ENCODE measurements at regions not wholly inside any gene's neighbourhood (a gene's known extent, or its start where the extent isn't known, plus 50 kb on each side); places are given as distances from the start of the nearest gene placed in this dataset.

DNA sequence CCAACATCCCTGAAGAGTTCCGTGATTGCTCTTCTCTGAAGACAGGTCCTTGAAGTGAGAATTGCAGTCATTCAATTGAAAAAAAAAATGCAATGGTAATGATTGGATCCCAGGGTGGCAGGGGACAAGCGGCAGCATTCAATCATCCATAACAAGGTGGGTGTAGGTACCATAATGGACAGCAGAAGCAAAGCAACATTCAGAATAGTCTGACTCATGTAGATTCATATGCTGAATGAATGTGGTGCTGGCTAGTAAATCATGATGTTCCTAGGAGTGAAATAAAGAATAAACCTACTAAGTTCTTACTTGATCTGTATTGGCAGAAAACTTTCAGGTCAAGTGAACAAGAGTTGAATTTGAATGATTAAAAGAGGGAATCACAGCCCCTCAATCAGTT, 319.6 kb downstream of the GPATCH2 start:
- no peak for DNase-seq

DNA sequence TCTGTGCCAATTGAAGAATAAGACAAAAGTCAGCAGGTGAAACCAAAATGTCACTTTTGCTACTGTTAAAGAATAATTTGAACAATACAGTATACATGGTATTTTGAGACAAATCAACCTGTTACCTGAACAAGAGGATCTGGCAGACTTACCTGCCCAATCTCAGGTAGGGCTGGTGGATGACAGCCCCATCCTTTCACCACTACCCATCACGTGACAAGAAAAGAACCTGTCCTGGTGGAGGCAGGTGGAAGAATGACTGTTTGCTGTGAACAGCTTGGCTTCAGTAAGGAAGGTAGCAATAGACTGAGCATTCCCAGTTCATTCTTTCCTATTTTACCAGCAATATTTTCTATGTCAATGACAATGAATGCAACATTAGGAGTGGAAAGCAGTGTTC, 349.6 kb downstream of the GPATCH2 start:
- no peak for DNase-seq

DNA sequence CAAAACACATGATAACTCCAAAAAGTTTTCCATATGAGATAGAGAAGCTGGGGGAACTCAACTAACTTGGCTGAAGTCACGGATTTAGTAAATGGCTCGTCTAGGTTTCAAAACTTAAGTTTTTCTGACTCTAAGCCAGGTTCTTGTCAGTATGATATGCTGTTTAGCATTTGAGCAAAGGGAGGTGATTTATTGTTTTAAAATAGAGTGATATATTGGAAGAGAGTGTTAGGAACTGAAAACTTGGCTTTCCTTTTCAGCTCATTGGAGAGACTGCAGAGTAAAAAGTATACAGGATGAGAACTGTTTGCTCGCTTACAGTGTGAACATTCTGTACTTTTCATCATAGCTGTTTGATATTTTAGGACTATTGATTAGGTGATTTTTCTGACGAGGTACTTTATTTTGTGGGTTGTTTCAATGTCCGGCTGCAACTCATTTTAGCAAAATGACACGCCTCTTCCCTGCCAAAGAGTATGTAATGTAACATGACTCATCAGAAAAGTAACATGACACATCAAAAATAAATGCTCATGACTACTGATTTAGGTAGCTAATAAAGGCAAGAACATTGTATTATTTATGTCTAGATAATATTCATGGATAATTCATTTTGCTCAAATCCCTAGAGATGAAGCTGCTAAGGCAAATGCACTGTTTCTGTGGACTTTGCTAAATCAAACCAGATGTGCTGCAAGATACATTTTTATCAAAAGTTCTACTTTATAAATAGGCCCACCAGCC, 355.1 kb downstream of the GPATCH2 start:
- no peak for DNase-seq

DNA sequence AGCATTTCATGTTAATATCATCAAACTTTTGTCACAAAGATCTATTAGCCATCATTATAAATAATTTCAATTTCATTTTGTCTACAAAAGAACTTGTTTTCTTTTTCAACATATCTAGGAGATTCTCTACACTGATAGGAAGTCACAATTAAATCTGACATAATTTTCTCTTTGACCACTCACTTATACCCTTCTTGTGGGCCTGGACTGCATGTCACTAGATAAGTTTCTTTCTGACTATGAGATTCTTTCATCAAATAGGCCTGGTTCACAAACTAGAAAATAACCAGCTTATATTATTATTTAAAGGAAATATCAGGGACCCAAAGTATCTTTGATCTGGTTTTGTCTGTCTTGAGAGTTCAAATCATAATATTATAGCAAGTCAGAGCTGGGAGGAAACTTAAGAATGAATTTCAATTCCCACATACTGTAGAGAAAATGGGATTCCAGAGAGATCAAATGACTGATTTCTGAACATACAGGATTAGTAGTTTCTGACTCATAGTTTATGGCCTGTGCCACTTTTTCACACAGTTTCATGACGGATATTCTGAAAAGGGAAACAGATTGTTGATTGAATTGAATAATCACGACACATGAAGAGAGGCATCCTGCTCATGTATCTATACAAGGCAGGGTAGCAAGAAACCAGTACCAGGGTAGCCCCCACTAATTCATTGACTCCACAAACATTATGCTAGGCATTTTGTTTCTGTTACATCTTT, 355.8 kb downstream of the GPATCH2 start:
- no peak for DNase-seq

DNA sequence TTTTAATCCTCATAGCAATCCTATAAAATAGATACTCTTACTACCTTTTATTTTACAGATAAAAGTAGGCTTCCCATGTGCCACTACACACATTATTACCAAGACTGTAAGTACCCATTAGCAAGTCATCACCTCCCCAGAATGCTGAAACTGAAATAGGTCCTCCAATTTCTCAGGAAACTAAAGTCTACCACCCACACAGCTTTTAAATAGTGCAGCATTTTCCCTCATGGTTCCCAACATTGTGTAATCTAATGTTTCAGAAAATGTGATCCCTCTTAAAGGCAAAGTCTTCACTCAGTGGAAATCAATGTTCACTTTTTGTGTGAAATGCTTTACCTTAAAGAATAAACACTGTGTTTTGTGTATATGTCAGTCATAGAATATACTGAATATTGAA, 356.5 kb downstream of the GPATCH2 start:
- no peak for DNase-seq

DNA sequence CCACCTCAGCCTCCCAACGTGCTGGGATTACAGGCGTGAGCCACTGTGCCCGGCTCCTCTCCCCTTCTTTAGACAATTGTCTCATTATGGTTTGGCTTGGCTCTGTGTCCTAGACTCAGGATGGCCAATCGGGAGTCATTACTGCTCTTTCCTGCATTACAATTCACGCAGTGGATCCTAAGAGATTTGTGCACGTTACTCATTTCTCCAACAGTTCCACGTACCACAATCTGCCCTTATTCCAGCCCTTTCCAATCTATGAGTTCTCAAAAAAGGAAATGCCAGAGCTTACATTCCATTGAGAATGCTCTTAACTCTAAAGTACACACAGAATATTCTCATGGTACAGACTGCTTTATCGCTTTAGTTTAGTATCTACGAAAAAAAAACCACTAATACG, 357.0 kb downstream of the GPATCH2 start:
- DNase-seq: no peak

DNA sequence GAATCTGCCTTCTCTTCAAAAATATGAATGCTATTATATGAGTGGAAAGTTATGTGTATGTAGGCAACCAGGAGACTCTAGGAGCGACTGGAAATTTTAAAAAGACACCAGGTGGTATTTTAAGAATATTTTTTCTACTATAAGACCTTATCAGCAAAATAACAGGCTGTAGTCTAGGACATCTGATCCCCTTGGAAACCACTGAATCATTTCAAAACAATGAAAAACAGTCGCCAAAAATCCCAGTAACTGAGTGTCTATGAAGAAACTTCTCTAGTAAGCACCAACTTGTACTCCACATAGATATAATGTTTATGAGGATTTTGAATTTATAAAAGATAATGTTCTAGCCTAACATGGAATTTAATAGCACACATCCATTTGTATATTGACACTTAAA, 358.5 kb downstream of the GPATCH2 start:
- DNase-seq: no peak

DNA sequence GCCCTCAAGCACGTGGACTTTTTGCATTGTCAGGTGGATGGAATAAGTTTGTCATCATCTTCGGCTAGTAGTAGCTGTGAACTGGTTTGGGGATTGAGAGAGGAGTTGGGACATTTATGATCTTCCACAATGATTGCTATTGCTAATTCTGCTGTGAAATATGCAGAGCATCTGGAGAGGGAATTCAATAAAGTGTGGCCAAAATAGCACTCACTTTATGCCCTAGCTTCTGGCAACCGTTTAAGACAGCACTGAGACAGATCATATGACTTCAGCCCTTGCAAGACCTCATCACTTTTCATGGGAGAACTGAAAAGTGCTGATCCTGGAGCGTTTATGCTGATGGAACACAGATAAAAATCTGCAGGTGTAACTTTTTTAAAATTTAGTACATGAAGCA, 360.8 kb downstream of the GPATCH2 start:
- DNase-seq: no peak

DNA sequence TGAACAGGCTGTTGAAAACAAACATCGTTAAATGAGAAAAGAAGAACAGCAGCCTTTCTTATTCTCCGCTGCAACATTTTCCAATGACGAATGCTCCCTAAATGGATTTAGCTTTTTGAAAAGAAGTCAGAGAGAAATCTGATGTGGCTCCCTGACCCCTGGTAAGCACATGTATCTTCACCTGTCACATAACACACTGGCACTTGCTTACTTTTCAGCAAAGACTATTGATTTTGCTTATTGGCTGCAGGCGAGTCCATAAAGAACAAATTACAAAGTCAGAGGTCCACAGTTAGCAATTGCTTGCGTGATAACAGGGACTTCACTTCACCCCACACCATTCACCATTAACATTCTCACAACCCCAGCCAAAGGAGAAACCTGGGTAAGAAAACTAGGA, 362.8 kb downstream of the GPATCH2 start:
- DNase-seq: no peak

DNA sequence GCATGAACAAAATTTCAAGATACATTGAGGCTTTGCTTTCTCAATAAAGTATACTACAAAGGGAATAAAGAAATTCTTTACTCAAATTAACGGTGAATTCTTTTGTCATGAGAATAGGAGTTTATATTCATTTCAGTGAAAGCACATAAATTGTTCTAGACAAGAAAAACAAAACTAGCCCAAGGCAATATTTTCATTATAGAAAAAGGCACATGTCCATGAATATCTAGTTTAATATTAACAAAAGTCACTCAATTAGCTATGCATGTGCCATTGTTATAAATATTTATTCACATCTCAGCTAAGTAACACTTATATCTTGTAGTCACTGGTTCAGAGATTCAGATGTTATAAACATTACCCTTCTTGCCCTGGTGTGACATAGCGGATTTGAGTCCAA, 369.3 kb downstream of the GPATCH2 start:
- DNase-seq: no peak

DNA sequence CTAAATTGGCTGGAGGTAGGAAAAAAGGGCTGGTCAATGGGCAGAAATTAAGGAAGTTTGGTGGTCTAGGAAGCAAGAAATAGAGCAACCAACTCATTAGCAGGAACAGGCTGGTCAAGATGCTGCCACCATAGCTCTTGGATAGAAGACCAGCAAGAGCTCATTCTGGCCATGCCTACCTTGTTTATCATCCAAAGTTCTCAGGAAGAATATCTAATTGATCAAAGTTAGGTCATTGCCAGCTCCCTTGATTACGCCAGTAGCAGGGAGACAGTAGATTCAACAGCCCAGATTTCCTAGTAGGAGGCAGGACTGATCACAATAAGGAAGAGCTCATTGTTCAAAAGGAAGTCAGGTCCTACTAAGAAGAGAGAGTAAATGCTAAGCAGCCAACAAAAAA, 370.2 kb downstream of the GPATCH2 start:
- DNase-seq: no peak

DNA sequence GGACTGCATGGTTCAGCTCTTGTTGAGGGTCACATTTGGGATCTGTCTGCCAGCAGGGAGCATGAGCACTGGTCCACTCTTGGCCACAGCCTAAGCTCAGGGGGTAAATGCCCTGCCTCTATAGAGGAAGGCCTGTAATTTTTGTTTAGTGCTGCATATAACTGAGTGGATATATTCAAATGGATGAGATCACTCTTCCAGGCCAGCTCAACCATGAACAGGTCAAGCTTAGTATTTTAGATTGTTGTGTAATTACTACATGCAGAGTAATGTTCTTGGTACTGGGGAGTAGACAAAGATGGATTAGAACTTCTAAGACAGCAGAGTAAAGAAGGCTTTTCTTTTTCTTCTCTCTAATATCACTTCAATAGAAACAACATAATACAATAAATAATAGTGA, 376.9 kb downstream of the GPATCH2 start:
- DNase-seq: no peak

DNA sequence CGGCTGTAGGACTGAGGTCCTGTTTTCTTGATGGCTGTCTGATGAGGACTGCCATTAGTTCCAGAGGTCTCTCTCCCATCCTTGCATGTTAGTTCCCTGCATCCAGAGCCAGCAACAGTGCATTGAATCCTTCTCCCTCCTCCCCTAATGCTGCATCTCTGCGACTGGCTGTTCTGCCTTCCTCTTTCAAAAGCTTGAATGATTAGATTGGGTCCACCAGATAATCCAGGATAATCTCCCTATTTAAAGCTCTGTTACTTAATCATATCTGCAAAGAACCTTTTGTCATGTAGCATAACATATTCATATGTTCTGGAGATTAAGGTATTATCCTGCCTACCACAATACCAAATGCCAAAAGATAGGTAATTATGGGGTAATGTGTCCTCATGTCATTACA, 377.5 kb downstream of the GPATCH2 start:
- no peak for DNase-seq

DNA sequence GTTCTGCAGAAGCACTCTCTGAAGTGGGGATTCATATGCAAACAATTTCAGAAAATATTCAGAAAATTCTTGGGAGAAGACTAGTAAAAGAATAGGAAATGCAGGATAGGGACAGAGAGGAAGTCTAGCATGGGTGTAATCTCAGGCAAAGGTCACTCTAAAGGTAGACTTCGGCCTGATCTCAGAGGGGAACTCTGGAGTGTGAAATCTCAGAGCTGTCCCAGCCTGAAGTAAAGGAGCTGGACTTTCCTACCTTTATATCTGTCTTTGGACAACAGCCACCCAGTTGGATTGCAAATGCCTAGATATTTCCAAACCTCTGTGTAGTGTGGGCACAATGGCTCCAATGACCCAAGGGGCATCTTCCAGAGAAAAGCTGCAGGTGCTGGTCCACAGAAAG, 379.8 kb downstream of the GPATCH2 start:
- DNase-seq: no peak

DNA sequence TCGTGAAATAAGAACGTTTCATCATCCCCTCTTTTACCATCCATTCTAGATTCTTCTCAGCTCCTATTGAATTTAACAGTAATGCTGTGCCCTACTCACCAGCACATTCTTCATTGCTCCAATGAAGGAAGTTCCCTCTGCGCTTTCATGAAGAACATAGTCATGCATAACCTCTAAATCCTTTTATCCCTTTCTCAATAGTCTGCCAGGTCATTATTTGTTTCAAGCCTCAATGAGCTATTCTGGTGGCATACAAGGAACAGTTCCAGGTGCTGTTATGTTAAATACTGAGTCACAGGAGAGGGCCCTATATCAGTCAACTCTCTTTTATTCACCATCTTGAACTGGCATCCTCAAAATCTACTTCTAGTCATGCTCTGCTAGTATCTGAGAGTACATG, 381.0 kb downstream of the GPATCH2 start:
- DNase-seq: no peak

DNA sequence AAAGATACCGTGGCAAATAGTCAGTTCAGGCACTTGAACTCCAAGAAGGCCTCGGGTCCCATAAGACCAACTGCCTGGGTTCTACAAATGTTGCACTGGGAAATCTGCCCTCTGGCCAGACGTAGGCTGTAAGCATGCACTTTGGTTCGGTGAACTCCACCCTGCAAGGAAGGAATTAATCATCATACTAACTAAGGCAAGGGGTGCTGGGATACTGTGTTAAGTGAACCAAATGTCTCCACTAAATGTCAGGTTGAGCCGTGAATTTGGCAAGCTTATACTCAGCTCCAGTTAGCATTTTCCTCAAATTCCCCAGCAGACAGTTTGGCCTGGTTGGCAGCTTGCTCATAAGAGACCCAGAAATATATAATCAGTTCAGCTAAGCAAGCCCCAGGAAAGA, 385.9 kb downstream of the GPATCH2 start:
- DNase-seq: no peak

DNA sequence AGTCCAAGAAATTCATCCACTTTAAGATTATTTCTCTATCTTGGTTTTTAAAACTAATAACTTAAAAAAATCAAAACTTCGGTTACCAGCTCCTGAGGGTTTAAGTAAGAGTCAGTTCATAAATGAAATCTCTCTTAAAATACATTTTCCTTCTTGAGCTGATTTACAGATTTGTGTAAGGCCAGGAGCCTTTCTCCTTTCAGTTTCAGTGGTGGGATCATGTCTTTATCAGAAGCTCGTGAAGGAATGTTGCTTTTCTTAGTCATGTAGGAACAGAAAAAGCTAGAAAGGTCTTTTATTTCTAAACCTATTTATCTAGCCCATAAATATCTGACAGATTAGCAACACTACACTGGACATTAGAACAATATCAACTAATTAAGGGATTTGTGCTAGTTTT, 390.2 kb downstream of the GPATCH2 start:
- DNase-seq: no peak

DNA sequence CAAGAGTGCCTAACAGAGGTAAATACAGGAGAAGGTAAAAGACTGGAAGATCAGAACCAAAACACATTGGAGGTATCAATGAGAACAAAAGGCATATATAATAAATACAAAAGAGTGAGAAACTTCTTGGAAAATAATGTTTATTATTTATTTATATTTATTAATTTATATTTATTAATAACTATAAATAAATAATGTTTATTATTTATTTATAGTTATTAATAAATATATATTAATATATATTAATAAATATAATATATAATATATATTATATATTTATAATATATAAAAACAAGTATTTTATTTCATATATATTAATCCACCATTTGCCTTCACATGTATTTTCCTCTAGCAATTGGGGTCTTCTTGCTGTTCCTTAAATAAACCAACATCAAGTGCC, 391.9 kb downstream of the GPATCH2 start:
- no peak for DNase-seq

DNA sequence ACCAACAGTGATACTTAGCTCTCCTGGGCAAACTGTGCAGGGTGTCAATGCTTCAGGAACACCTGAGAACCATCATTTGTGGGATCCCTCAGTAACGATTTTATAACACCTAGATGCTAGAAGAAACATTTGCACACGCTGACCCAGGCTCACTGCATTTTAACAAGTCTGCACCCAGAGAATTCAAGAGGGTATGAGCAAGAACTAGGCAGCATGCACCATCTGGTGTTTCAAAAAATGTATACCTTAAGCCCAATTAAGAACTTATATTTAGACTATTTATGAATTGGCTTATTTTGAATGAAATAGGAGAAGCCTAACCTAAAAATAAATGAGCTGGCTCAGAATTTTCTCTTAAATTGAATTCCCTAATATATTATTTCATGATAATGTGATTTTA, 400.5 kb downstream of the GPATCH2 start:
- DNase-seq: no peak

DNA sequence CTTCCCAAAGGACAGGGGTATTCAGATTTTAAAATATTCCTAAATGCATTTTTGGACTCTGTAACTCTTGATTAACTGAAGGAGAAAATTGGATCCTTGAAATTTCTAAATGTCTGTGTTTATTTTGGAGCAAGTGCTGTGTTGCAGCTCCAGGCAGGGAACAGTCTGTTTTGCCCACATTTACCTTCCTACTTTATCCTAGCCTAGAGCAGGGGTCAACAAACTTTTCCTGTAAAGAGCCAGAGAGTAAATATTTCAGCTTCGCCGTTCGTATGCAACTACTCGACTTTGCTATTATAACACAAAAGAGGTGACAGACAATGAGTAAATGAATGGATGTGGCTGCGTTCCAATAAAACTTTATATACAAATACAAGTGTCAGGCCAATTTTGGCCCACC, 402.2 kb downstream of the GPATCH2 start:
- no peak for DNase-seq

DNA sequence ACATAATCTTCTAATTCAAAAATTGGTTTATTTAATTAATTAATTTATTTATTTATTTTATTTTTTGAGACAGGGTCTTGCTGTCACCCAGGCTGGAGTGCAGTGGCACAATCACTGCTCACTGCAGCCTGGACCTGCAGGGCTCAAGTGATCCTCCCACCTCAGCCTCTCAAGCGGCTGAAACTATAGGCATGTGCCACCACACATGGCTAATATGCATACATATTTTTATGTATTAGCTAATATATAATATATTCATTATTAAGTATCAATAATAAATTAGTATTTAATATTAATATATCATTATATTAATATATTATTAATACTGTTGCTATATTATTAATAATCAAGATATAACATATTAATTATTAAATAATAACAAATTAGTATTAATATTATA, 406.7 kb downstream of the GPATCH2 start:
- DNase-seq: no peak

DNA sequence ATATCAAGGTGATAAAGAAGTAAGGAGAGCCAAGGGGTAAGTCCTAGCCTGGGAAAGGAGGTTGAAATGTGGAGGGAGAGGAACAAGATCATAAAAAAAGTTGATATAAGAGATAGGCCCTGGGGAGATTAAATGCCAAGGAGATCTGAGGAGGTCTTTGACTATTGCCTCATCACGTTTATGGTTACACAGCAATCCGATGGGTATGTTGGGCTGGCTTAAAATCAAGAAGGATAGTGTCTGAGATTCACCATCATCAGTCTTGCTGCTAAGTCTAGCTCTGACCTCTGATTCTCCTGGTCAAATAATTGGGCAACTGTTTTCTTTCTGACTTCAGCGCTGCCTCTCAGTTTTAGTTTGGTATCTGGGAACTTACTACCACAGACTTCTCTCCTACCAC, 416.3 kb downstream of the GPATCH2 start:
- DNase-seq: no peak

DNA sequence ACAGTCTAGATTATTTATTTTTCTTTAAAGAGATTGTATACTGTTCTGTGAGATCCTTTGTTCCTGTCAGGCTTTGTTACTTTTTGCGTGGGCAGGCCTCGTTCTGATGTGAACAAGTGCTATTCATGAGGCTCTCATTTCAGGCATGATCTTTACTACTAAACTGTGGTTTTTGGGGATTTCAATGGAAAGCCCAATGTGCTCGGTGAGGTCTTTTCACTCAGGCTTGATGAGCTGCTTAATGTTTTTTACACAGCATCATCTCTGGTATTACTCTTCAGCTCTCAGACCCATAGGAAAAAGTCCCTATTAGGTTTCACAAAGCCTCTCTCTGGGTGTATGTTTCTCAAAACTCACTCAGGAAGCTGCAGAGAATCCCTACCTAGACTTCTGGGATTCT, 419.4 kb downstream of the GPATCH2 start:
- no peak for DNase-seq

DNA sequence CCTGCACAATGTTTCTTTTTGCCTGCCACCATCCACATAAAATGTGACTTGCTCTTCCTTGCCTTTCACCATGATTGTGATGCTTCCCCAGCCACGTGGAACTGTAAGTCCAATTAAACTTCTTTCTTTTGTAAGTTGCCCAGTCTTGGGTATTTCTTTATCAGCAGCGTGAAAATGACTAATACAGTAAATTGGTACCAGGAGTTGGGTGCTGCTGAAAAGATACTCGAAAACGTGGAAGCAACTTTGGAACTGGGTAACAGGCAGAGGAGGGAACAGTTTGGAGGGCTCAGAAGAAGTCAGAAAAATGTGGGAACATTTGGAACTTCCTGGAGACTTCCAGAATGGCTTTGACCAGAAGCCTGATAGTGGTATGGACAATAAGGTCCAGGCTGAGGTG, 425.3 kb downstream of the GPATCH2 start:
- no peak for DNase-seq

DNA sequence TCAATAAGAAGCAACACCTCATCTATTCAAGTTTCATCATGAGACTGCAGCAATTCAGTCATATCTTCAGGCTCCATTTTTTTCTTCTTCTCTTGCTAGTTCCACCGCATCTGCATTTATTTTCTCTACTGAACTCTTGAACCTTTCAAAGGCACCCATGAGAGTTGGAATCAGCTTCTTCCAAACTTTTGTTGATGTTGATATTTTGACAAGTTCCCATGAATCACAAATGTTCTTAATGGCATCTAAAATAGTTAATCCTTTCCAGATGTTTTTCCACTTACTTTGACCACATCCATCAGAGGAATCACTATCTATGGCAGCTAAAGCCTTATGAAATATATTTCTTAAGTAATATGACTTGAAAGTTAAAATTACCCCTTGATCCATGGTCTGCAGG, 434.3 kb downstream of the GPATCH2 start:
- no peak for DNase-seq
